CD4-positive, alpha-beta T cell (primary cell): ENCODE measurements at regions not wholly inside any gene's neighbourhood (a gene's known extent, or its start where the extent isn't known, plus 50 kb on each side); places are given as distances from the start of the nearest gene placed in this dataset.

ENCODE experiments used
- ATAC-seq: fragments of 200-7000 bp; cut with Tn5 transposase; one replicate; pipeline ENCODE4 v1.10.0; 2022; ENCODE audit warnings: mild to moderate bottlenecking; ENCODE audit not compliant: poor library complexity
- CTCF ChIA-PET: fragments of 350-600 bp; sonication (Branson Sonifier 250); formaldehyde crosslinking; loops from one replicate; lab custom pipeline; 2021; ENCODE audit warnings: antibody characterized with exemption, inconsistent platforms; lab: Charles Lee
- POLR2A ChIA-PET: fragments of 350-600 bp; sonication (Branson Sonifier 250); formaldehyde crosslinking; loops from one replicate; lab custom pipeline; 2021; ENCODE audit warnings: antibody characterized with exemption, inconsistent platforms; lab: Charles Lee
- DNase-seq, 14 experiments: peaks; one replicate each; pipeline ENCODE4 v3.0.0-alpha.2; 2013 to 2020; ENCODE audit warnings: mixed read lengths in 2 of 14
- H3K27ac ChIP-seq, 2 donors: one replicate each; pipeline versions ENCODE4 v1.5.1 to v1.7.0; 2013; ENCODE audit warnings: low read length in 2 of 2, low read depth in 1 of 2, mild to moderate bottlenecking in 1 of 2
- H3K27me3 ChIP-seq, 2 experiments: 1 replicate in 1 of 2; 2 replicates in 1 of 2; pipeline versions ENCODE4 v1.6.1 to v1.7.0; 2013; ENCODE audit warnings: low read length in 2 of 2, control low read depth in 1 of 2, mild to moderate bottlenecking in 1 of 2, moderate library complexity in 1 of 2; ENCODE audit not compliant: insufficient read depth in 2 of 2, control insufficient read depth in 1 of 2
- H3K36me3 ChIP-seq: one replicate; pipeline ENCODE4 v1.6.1; 2013; ENCODE audit warnings: low read length, control low read depth; ENCODE audit not compliant: insufficient read depth
- H3K4me1 ChIP-seq: one replicate; pipeline ENCODE4 v1.6.1; 2013; ENCODE audit warnings: low read length, control low read depth; ENCODE audit not compliant: insufficient read depth
- H3K4me3 ChIP-seq: one replicate; pipeline ENCODE4 v1.5.1; 2013; ENCODE audit warnings: mild to moderate bottlenecking, low read length, moderate library complexity
- H3K9me3 ChIP-seq, 2 experiments: 1 replicate in 1 of 2; 2 replicates in 1 of 2; pipeline versions ENCODE4 v1.6.1 to v1.7.0; 2013; ENCODE audit warnings: low read length in 2 of 2, mild to moderate bottlenecking in 2 of 2, control low read depth in 1 of 2, moderate library complexity in 1 of 2; ENCODE audit not compliant: control insufficient read depth in 1 of 2, insufficient read depth in 1 of 2
- H3K27ac Mint-ChIP-seq: one replicate; pipeline ENCODE4 v1.8.0; 2020; ENCODE audit warnings: mixed read lengths
- H3K27me3 Mint-ChIP-seq: one replicate; pipeline ENCODE4 v1.8.0; 2021; ENCODE audit warnings: mixed read lengths
- H3K36me3 Mint-ChIP-seq: one replicate; pipeline ENCODE4 v1.8.0; 2021; ENCODE audit warnings: low read depth, mixed read lengths
- H3K4me1 Mint-ChIP-seq: one replicate; pipeline ENCODE4 v1.8.0; 2021; ENCODE audit warnings: low read depth, mixed read lengths
- H3K4me3 Mint-ChIP-seq: one replicate; pipeline ENCODE4 v1.8.0; 2020; ENCODE audit warnings: mild to moderate bottlenecking, mixed read lengths
- H3K9me3 Mint-ChIP-seq: one replicate; pipeline ENCODE4 v1.8.0; 2020; ENCODE audit warnings: mixed read lengths
- CTCF ChIP-seq: fragments of 200-600 bp; IDR thresholded peaks from one replicate; pipeline ENCODE4 v1.8.0; 2022; ENCODE audit warnings: antibody characterized with exemption, mild to moderate bottlenecking
- intact Hi-C, 2 experiments: fragments of 100-400 bp; cut with DNase I in 1 of 2; cut with micrococcal nuclease in 1 of 2; formaldehyde crosslinking; loops; one replicate each; pipeline versions ENCODE4 v1.15.1 to v1.9.0; 2023 to 2025; cut with DNase I, micrococcal nuclease

DNA sequence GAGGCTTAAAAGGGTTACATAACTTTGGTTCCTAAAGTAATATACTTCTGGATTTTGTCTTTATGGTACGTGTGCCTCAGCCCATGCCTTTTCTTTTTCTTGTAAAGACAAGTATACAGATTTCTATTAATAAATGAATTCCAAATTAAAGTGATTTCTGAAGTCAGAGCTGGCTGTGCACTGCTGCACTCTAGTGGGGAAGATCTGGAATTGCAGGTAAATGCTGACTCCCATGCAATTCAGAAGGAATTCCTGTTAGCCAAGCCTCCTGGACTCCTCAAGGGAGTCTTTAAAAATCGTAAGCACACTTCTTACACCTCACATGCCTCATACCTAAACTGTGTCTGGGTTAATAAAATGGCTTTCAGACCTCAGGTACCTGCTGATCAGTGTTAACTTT, 118.4 kb upstream of the SLC7A1 start:
- H3K36me3 Mint-ChIP-seq, result no peaks in the 10 kb centered on the region
- no peaks in the 10 kb centered on the region for H3K9me3 Mint-ChIP-seq
- Histone ChIP-seq H3K4me1 (no peaks in the 10 kb centered on the region), H3K9me3 (peaks cover 0 to 8% of the 10 kb centered on the region in 2 experiments), H3K27me3 (peaks cover 0 to 6% of the 10 kb centered on the region in 2 experiments), H3K27ac (no peak overlapping the region), H3K36me3 (no peaks in the 10 kb centered on the region), H3K4me3 (no peak overlapping the region)
- intact Hi-C loops, result no loop called here
- no peak overlapping the region for H3K4me3 Mint-ChIP-seq
- no peak overlapping the region for H3K27ac Mint-ChIP-seq
- no peaks in the 10 kb centered on the region for H3K4me1 Mint-ChIP-seq
- peaks cover 27% of the 10 kb centered on the region for H3K27me3 Mint-ChIP-seq
- ChIA-PET CTCF (interaction anchor here (1.2 to 1.4 kb wide), 2 partner anchors 9 to 205 kb away, joined by 3 read pairs; no protein-coding TSS in a partner anchor), POLR2A (no interaction called here)
- DNase-seq (peak in 3 of 14 experiments; percentile 4 to 26 (median 19)), ATAC-seq (no peak)
- peak; percentile 34 for TF ChIP-seq CTCF

GRCh38 chr13:29711776-29712175, 116.3 kb upstream of the SLC7A1 start:
- no peaks in the 10 kb centered on the region for H3K36me3 Mint-ChIP-seq
- H3K4me1 Mint-ChIP-seq, result no peaks in the 10 kb centered on the region
- intact Hi-C loops, result no loop called here
- Histone ChIP-seq H3K27me3 (peaks cover 0 to 6% of the 10 kb centered on the region in 2 experiments), H3K9me3 (peaks cover 0 to 8% of the 10 kb centered on the region in 2 experiments), H3K27ac (no peak overlapping the region), H3K4me1 (no peaks in the 10 kb centered on the region), H3K36me3 (no peaks in the 10 kb centered on the region), H3K4me3 (no peak overlapping the region)
- H3K27ac Mint-ChIP-seq, result no peak overlapping the region
- ATAC-seq, result no peak
- ChIA-PET CTCF (no interaction called here), POLR2A (no interaction called here)
- no peak overlapping the region for H3K4me3 Mint-ChIP-seq
- no peaks in the 10 kb centered on the region for H3K9me3 Mint-ChIP-seq
- no peak for TF ChIP-seq CTCF
- H3K27me3 Mint-ChIP-seq, result peaks cover 20% of the 10 kb centered on the region
- DNase-seq, result no peak

GRCh38 chr13:29710511-29710910, 115.0 kb upstream of the SLC7A1 start:
- Mint-ChIP-seq H3K27me3 (peaks cover 20% of the 10 kb centered on the region), H3K36me3 (no peaks in the 10 kb centered on the region), H3K27ac (no peak overlapping the region), H3K9me3 (no peaks in the 10 kb centered on the region), H3K4me3 (no peak overlapping the region), H3K4me1 (no peaks in the 10 kb centered on the region)
- Histone ChIP-seq H3K4me1 (no peaks in the 10 kb centered on the region), H3K27me3 (peaks cover 0 to 6% of the 10 kb centered on the region in 2 experiments), H3K36me3 (no peaks in the 10 kb centered on the region), H3K4me3 (no peak overlapping the region), H3K9me3 (peaks cover 0 to 8% of the 10 kb centered on the region in 2 experiments), H3K27ac (no peak overlapping the region)
- TF ChIP-seq CTCF, result no peak
- ATAC-seq (no peak), DNase-seq (no peak)
- POLR2A ChIA-PET, result no interaction called here
- CTCF ChIA-PET, result no interaction called here
- intact Hi-C loops, result no loop called here
